Right lobe of liver (tissue), 4 donors: ENCODE measurements at regions not wholly inside any gene's neighbourhood (a gene's known extent, or its start where the extent isn't known, plus 50 kb on each side); places are given as distances from the start of the nearest gene placed in this dataset.

Source experiments
- POLR2A ChIP-seq: fragments of 450-650 bp; IDR thresholded peaks from one replicate; pipeline ENCODE4 v1.6.1; 2017; ENCODE audit warnings: antibody characterized with exemption, mild to moderate bottlenecking
- TF ChIP-seq, protein P1 (sequence below), 4 donors: fragments of 200-600 bp in 3 of 4; fragments of 450-650 bp in 1 of 4; IDR thresholded peaks; one replicate each; pipeline versions ENCODE4 v1.5.1 to v1.8.0; 2016 to 2022; ENCODE audit warnings: antibody characterized with exemption in 4 of 4, mild to moderate bottlenecking in 2 of 4
- donor health status: DM: no; HTN: no; CAD: no.
- donor health status: DM: no; HTN: no; CAD: no.
- donor health status: DM: no; HTN: yes; CAD: no.

DNA sequence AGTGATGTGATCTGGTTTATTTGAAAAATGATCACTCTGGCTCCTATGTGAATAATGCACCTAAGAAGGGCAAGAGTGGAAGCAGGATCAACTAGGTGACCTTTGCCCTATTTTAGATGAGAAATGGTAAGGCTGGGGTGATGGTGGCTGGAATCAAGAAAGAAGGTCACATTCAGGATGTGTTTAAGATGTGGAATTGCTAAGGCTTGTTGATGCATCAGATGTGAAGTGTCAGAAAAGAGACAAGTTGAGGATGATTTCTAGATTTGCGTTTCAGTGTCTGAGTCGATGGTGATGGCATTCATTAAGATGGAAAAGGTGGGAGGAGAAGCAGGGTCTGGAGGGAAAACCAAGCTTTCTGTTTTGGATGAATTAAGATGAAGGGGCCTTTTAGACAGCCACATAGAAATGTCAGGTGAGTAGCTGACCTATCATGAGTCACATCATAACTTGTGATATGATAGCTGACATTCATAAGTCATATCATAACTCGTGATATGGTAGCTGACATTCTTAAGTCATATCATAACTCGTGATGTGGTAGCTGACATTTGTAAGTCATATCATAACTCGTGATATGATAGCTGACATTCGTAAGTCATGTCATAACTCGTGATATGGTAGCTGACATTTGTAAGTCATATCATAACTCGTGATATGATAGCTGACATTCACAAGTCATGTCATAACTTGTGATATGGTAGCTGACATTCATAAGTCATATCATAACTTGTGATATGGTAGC is 101.2 kb upstream of the SEC11C start:
- TF ChIP-seq, protein P1, sequence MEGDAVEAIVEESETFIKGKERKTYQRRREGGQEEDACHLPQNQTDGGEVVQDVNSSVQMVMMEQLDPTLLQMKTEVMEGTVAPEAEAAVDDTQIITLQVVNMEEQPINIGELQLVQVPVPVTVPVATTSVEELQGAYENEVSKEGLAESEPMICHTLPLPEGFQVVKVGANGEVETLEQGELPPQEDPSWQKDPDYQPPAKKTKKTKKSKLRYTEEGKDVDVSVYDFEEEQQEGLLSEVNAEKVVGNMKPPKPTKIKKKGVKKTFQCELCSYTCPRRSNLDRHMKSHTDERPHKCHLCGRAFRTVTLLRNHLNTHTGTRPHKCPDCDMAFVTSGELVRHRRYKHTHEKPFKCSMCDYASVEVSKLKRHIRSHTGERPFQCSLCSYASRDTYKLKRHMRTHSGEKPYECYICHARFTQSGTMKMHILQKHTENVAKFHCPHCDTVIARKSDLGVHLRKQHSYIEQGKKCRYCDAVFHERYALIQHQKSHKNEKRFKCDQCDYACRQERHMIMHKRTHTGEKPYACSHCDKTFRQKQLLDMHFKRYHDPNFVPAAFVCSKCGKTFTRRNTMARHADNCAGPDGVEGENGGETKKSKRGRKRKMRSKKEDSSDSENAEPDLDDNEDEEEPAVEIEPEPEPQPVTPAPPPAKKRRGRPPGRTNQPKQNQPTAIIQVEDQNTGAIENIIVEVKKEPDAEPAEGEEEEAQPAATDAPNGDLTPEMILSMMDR (IDR thresholded peaks at IDR 0.05), result no peak
- no peak for TF ChIP-seq POLR2A
